B cell (primary cell): ENCODE measurements at regions not wholly inside any gene's neighbourhood (a gene's known extent, or its start where the extent isn't known, plus 50 kb on each side); places are given as distances from the start of the nearest gene placed in this dataset.

Experiments
- ATAC-seq: fragments of 200-7000 bp; cut with Tn5 transposase; one replicate; pipeline ENCODE4 v1.10.0; 2021; ENCODE audit warnings: low read depth, mild to moderate bottlenecking, moderate number of reproducible peaks, moderate library complexity
- CTCF ChIA-PET: fragments of 350-600 bp; sonication (Branson Sonifier 250); formaldehyde crosslinking; loops from one replicate; lab custom pipeline; 2021; ENCODE audit warnings: antibody characterized with exemption, inconsistent platforms; lab: Charles Lee
- POLR2A ChIA-PET: fragments of 350-600 bp; sonication (Branson Sonifier 250); formaldehyde crosslinking; loops from one replicate; lab custom pipeline; 2021; ENCODE audit warnings: antibody characterized with exemption; lab: Charles Lee
- DNase-seq: peaks from one replicate; pipeline ENCODE4 v3.0.0; 2013
- H2AFZ ChIP-seq: 2 replicates; pipeline ENCODE4 v1.6.1; 2012; ENCODE audit warnings: mild to moderate bottlenecking, low read depth, low read length; ENCODE audit not compliant: insufficient read depth, poor library complexity, severe bottlenecking
- H3K27ac ChIP-seq, 2 donors: 1 replicate in 1 of 2; 2 replicates in 1 of 2; pipeline ENCODE4 v1.5.1; 2012 to 2013; ENCODE audit warnings: low read length in 2 of 2, mild to moderate bottlenecking in 2 of 2, moderate library complexity in 1 of 2
- H3K27me3 ChIP-seq, 4 experiments: fragments of 200-600 bp in 1 of 4; sonication (generic) in 1 of 4; replicated peaks in 1 of 4; 1 replicate in 2 of 4; 2 replicates in 2 of 4; pipeline versions ENCODE4 v1.6.1 to v1.7.0; 2013 to 2016; ENCODE audit warnings: low read length in 3 of 4, mild to moderate bottlenecking in 2 of 4, mixed read lengths in 1 of 4, moderate library complexity in 1 of 4; ENCODE audit not compliant: insufficient read depth in 4 of 4, control insufficient read depth in 3 of 4; ENCODE audit errors: control extremely low read depth in 1 of 4
- H3K36me3 ChIP-seq, 2 experiments: replicated peaks in 1 of 2; 1 replicate in 1 of 2; 2 replicates in 1 of 2; pipeline versions ENCODE4 v1.6.1 to v1.7.1; 2013; ENCODE audit warnings: low read length in 1 of 2; ENCODE audit not compliant: insufficient read depth in 2 of 2, control insufficient read depth in 1 of 2; ENCODE audit errors: control extremely low read depth in 1 of 2, extremely low read depth in 1 of 2
- H3K4me1 ChIP-seq, 2 donors: fragments of 200-600 bp in 1 of 2; sonication (generic) in 1 of 2; 1 replicate in 1 of 2; 2 replicates in 1 of 2; pipeline versions ENCODE4 v1.5.1 to v1.6.1; 2013 to 2017; ENCODE audit warnings: low read length in 2 of 2; ENCODE audit not compliant: control insufficient read depth in 2 of 2, insufficient read depth in 2 of 2
- H3K4me2 ChIP-seq: replicated peaks from 2 replicates; pipeline ENCODE3; 2012; ENCODE audit warnings: mild to moderate bottlenecking, low read depth, low read length; ENCODE audit not compliant: poor library complexity, severe bottlenecking
- H3K4me3 ChIP-seq, 5 experiments: fragments of 200-600 bp in 1 of 5; sonication (generic) in 1 of 5; 1 replicate in 3 of 5; 2 replicates in 2 of 5; pipeline versions ENCODE4 v1.5.1 to v1.7.0; 2011 to 2016; ENCODE audit warnings: low read length in 4 of 5, mild to moderate bottlenecking in 4 of 5, low read depth in 2 of 5, control low read depth in 1 of 5, moderate library complexity in 1 of 5; ENCODE audit not compliant: insufficient read depth in 1 of 5; ENCODE audit errors: control extremely low read depth in 1 of 5, extremely low read depth in 1 of 5
- H3K79me2 ChIP-seq: fragments of 200-600 bp; sonication (generic); one replicate; pipeline ENCODE4 v1.6.0; 2016; ENCODE audit warnings: low read length; ENCODE audit not compliant: control insufficient read depth, insufficient read depth
- H3K9ac ChIP-seq: fragments of 200-600 bp; sonication (generic); 2 replicates; pipeline ENCODE4 v1.6.1; 2017; ENCODE audit warnings: mild to moderate bottlenecking, low read length, moderate library complexity
- H3K9me3 ChIP-seq, 3 donors: one replicate each; pipeline versions ENCODE4 v1.6.1 to v1.7.1; 2013; ENCODE audit warnings: low read length in 2 of 3; ENCODE audit not compliant: control insufficient read depth in 2 of 3, insufficient read depth in 1 of 3; ENCODE audit errors: control extremely low read depth in 1 of 3
- H4K20me1 ChIP-seq: 2 replicates; pipeline ENCODE4 v1.6.0; 2012; ENCODE audit warnings: mild to moderate bottlenecking, low read length; ENCODE audit not compliant: insufficient read depth, control insufficient read depth, poor library complexity, severe bottlenecking
- H3K27ac Mint-ChIP-seq: one replicate; pipeline ENCODE4 v1.8.0; 2021; ENCODE audit warnings: mixed read lengths
- H3K27me3 Mint-ChIP-seq: one replicate; pipeline ENCODE4 v1.8.0; 2021; ENCODE audit warnings: mixed read lengths
- H3K4me1 Mint-ChIP-seq: one replicate; pipeline ENCODE4 v1.8.0; 2021; ENCODE audit warnings: mixed read lengths
- H3K4me3 Mint-ChIP-seq: one replicate; pipeline ENCODE4 v1.8.0; 2021; ENCODE audit warnings: mixed read lengths
- H3K9me3 Mint-ChIP-seq: one replicate; pipeline ENCODE4 v1.8.0; 2022; ENCODE audit warnings: mixed read lengths; ENCODE audit not compliant: insufficient read depth
- EZH2 ChIP-seq: IDR thresholded peaks from 2 replicates; pipeline ENCODE4 v1.6.1; 2012; ENCODE audit warnings: borderline replicate concordance, low read depth, mild to moderate bottlenecking, moderate library complexity, low read length; ENCODE audit not compliant: insufficient read depth, poor library complexity, severe bottlenecking
- WGBS: methylation state at CpG from one replicate; pipeline ENCODE4 v1.1.5; 2013; ENCODE audit warnings: missing lambda C conversion rate; ENCODE audit not compliant: insufficient coverage; 5-methylcytosine and 5-hydroxymethylcytosine counted together
- intact Hi-C: fragments of 100-400 bp; cut with micrococcal nuclease; formaldehyde crosslinking; loops from one replicate; pipeline ENCODE4 v1.10.0; 2022
- TF ChIP-seq, protein P1 (sequence below): fragments of 200-600 bp; IDR thresholded peaks from one replicate; pipeline ENCODE4 v1.8.0; 2022; ENCODE audit warnings: antibody characterized with exemption, mild to moderate bottlenecking

DNA sequence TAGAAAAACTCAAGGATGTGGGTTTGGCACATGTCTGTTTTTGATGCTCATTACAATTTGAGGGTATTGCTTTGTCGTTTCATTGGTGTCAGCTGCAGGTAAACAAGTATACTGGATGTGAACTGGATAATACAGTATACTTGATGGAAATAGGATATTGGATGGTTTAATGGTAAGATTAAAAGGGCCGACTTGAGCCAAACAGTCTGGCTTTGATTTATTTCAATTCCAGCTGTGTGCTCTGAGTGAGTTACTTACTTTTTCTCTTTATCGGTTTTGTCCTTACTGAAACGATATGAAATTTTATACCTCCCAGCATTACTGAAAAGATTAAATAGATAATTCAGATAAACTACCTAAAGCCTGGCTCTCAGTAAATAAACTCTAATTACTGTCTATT, 227.6 kb downstream of the ASXL3 start:
- H3K79me2 ChIP-seq = no peaks in the 10 kb centered on the region
- Mint-ChIP-seq H3K9me3 (no peaks in the 10 kb centered on the region), H3K4me3 (no peak overlapping the region), H3K27me3 (no peaks in the 10 kb centered on the region), H3K27ac (no peak overlapping the region), H3K4me1 (no peaks in the 10 kb centered on the region)
- H3K27me3 ChIP-seq = no peaks in the 10 kb centered on the region
- no peak overlapping the region for H3K4me2 ChIP-seq
- H3K4me3 ChIP-seq = no peak overlapping the region
- no peak overlapping the region for H3K27ac ChIP-seq
- no peaks in the 10 kb centered on the region for H3K4me1 ChIP-seq
- ATAC-seq = no peak
- intact Hi-C loops = no loop called here
- no peak for DNase-seq
- H4K20me1 ChIP-seq = no peaks in the 10 kb centered on the region
- H2AFZ ChIP-seq = no peak overlapping the region
- no peaks in the 10 kb centered on the region for H3K36me3 ChIP-seq
- TF ChIP-seq, protein P1, sequence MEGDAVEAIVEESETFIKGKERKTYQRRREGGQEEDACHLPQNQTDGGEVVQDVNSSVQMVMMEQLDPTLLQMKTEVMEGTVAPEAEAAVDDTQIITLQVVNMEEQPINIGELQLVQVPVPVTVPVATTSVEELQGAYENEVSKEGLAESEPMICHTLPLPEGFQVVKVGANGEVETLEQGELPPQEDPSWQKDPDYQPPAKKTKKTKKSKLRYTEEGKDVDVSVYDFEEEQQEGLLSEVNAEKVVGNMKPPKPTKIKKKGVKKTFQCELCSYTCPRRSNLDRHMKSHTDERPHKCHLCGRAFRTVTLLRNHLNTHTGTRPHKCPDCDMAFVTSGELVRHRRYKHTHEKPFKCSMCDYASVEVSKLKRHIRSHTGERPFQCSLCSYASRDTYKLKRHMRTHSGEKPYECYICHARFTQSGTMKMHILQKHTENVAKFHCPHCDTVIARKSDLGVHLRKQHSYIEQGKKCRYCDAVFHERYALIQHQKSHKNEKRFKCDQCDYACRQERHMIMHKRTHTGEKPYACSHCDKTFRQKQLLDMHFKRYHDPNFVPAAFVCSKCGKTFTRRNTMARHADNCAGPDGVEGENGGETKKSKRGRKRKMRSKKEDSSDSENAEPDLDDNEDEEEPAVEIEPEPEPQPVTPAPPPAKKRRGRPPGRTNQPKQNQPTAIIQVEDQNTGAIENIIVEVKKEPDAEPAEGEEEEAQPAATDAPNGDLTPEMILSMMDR = no peak
- no peak for TF ChIP-seq EZH2
- POLR2A ChIA-PET = no interaction called here
- no peaks in the 10 kb centered on the region for H3K9me3 ChIP-seq
- CTCF ChIA-PET = no interaction called here
- 71% methylated on average over 2 of the region's 4 CpGs for WGBS
- no peak overlapping the region for H3K9ac ChIP-seq

DNA sequence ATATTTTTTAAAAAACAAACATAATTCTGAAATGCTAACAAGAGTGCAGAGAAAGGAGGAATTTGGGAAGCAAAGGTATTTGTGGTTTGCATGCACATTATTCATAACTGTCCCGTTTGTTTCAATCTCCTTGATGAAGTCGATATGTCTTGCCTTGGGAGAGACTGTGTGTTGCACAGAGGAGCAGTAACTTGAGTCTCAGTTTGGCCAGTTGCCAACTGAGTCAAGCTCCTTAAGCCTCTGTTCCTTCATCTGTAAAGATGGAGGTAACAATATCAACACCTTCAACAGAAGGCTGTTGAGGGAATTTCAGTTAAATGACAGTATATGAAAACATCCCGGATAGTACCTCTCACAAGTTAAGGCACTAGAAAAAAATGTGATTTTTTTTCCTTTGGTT, 226.2 kb downstream of the ASXL3 start:
- POLR2A ChIA-PET = no interaction called here
- Histone ChIP-seq H3K36me3 (no peaks in the 10 kb centered on the region), H3K4me2 (no peak overlapping the region), H3K27me3 (no peaks in the 10 kb centered on the region), H3K27ac (no peak overlapping the region), H3K9ac (no peak overlapping the region), H3K4me3 (no peak overlapping the region), H4K20me1 (no peaks in the 10 kb centered on the region), H3K9me3 (no peaks in the 10 kb centered on the region), H3K79me2 (no peaks in the 10 kb centered on the region), H2AFZ (no peak overlapping the region), H3K4me1 (no peaks in the 10 kb centered on the region)
- Mint-ChIP-seq H3K4me1 (no peaks in the 10 kb centered on the region), H3K4me3 (no peak overlapping the region), H3K9me3 (no peaks in the 10 kb centered on the region), H3K27ac (no peak overlapping the region), H3K27me3 (no peaks in the 10 kb centered on the region)
- no peak for TF ChIP-seq EZH2
- TF ChIP-seq, protein P1 = no peak
- DNase-seq (no peak), ATAC-seq (no peak)
- intact Hi-C loops = no loop called here
- CTCF ChIA-PET = no interaction called here
- WGBS = 60% methylated on average over 1 of the region's 3 CpGs
